ENCODE measurements at regions not wholly inside any gene's neighbourhood (a gene's known extent, or its start where the extent isn't known, plus 50 kb on each side); places are given as distances from the start of the nearest gene placed in this dataset.

GRCh38 chr10:111705021-111705420 lies 478.5 kb downstream of the GPAM start:
- no peak for TF ChIP-seq CTCF (IDR thresholded peaks at IDR 0.05; ENCODE audit: borderline replicate concordance)
- Histone ChIP-seq H3K36me3 (no peaks in the 10 kb centered on the region), H3K27ac (replicated peaks) (no peak overlapping the region), H3K27me3 (ENCODE audit: low read depth) (no peaks in the 10 kb centered on the region), H3K9me3 (replicated peaks) (no peaks in the 10 kb centered on the region), H3K4me3 (no peak overlapping the region), H3K4me1 (no peaks in the 10 kb centered on the region)
- DNase-seq = no peak
- intact Hi-C loops (cut with micrococcal nuclease) = no loop called here

GRCh38 chr10:111706331-111706730 lies 477.2 kb downstream of the GPAM start:
- no peak for TF ChIP-seq CTCF (IDR thresholded peaks at IDR 0.05; ENCODE audit: borderline replicate concordance)
- no peaks in the 10 kb centered on the region for H3K4me1 ChIP-seq
- DNase-seq = no peak
- H3K27ac ChIP-seq (replicated peaks) = no peak overlapping the region
- H3K4me3 ChIP-seq = no peak overlapping the region
- H3K9me3 ChIP-seq (replicated peaks) = no peaks in the 10 kb centered on the region
- H3K27me3 ChIP-seq (ENCODE audit: low read depth) = no peaks in the 10 kb centered on the region
- no peaks in the 10 kb centered on the region for H3K36me3 ChIP-seq
- intact Hi-C loops (cut with micrococcal nuclease) = no loop called here

GRCh38 chr10:111707076-111707475 lies 476.5 kb downstream of the GPAM start:
- Histone ChIP-seq H3K4me3 (no peak overlapping the region), H3K9me3 (replicated peaks) (no peaks in the 10 kb centered on the region), H3K4me1 (no peaks in the 10 kb centered on the region), H3K27me3 (ENCODE audit: low read depth) (no peaks in the 10 kb centered on the region), H3K36me3 (no peaks in the 10 kb centered on the region), H3K27ac (replicated peaks) (no peak overlapping the region)
- no peak for TF ChIP-seq CTCF (IDR thresholded peaks at IDR 0.05; ENCODE audit: borderline replicate concordance)
- intact Hi-C loops (cut with micrococcal nuclease) = no loop called here
- DNase-seq = no peak

- intact Hi-C loops (cut with micrococcal nuclease) = no loop called here
- H3K27me3 ChIP-seq (ENCODE audit: low read depth) = no peaks in the 10 kb centered on the region
- no peaks in the 10 kb centered on the region for H3K36me3 ChIP-seq
- H3K27ac ChIP-seq (replicated peaks) = no peak overlapping the region
- no peak for TF ChIP-seq CTCF (IDR thresholded peaks at IDR 0.05; ENCODE audit: borderline replicate concordance)
- H3K9me3 ChIP-seq (replicated peaks) = peaks cover 6% of the 10 kb centered on the region
- no peak for DNase-seq
- H3K4me1 ChIP-seq = no peaks in the 10 kb centered on the region
- H3K4me3 ChIP-seq = no peak overlapping the region
Observed at GRCh38 chr10:111709603-111710002, 474.0 kb downstream of the GPAM start.

GRCh38 chr10:111716032-111716431 lies 467.5 kb downstream of the GPAM start:
- Histone ChIP-seq H3K36me3 (no peaks in the 10 kb centered on the region), H3K4me1 (no peaks in the 10 kb centered on the region), H3K27ac (replicated peaks) (no peak overlapping the region), H3K4me3 (no peak overlapping the region), H3K27me3 (ENCODE audit: low read depth) (no peaks in the 10 kb centered on the region), H3K9me3 (replicated peaks) (peaks cover 51% of the 10 kb centered on the region)
- no peak for DNase-seq
- intact Hi-C loops (cut with micrococcal nuclease) = no loop called here
- TF ChIP-seq CTCF (IDR thresholded peaks at IDR 0.05; ENCODE audit: borderline replicate concordance) = no peak

GRCh38 chr10:111724121-111724520 lies 459.4 kb downstream of the GPAM start:
- Histone ChIP-seq H3K4me3 (no peak overlapping the region), H3K27ac (replicated peaks) (no peak overlapping the region), H3K27me3 (ENCODE audit: low read depth) (no peaks in the 10 kb centered on the region), H3K4me1 (no peaks in the 10 kb centered on the region), H3K36me3 (no peaks in the 10 kb centered on the region), H3K9me3 (replicated peaks) (peaks cover 6% of the 10 kb centered on the region)
- no peak for DNase-seq
- no peak for TF ChIP-seq CTCF (IDR thresholded peaks at IDR 0.05; ENCODE audit: borderline replicate concordance)
- intact Hi-C loops (cut with micrococcal nuclease) = no loop called here
